Stimulated activated CD8-positive, alpha-beta memory T cell treated with anti-CD3 and anti-CD28 coated beads, Interleukin-12 subunit alpha, Interleukin-12 subunit beta, amount 100 ng/mL, for 4 hours (primary cell): ENCODE measurements at regions not wholly inside any gene's neighbourhood (a gene's known extent, or its start where the extent isn't known, plus 50 kb on each side); places are given as distances from the start of the nearest gene placed in this dataset.
"Not testable (repeated sequence)": the region's sequence is repeated elsewhere in the genome, so short reads cannot be mapped to it uniquely, and the experiment has no call there.

Source experiments
- DNase-seq: peaks from one replicate; pipeline ENCODE4 v3.0.0-alpha.2; 2020; ENCODE audit warnings: low read depth

DNA sequence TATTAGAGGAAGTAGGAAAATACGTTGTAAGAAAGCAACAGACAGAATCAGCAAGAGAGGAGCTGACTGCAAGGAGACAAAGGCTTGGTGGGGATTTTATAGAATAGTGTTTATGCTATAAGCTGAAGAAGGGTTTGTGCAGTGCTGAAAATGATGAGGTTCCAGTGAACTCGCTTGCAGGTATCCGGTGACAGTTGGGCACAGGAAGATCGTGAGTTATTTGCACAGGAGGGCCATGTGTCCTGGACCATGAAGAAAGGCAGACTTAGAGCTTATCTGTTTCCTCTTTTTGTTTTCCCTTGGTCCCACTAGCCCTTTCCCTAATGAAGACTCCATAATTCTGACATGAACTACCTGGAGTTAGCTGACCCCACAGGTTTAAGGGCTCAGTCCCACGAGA, 61.4 kb downstream of the NXNL2 start:
- DNase-seq: no peak

DNA sequence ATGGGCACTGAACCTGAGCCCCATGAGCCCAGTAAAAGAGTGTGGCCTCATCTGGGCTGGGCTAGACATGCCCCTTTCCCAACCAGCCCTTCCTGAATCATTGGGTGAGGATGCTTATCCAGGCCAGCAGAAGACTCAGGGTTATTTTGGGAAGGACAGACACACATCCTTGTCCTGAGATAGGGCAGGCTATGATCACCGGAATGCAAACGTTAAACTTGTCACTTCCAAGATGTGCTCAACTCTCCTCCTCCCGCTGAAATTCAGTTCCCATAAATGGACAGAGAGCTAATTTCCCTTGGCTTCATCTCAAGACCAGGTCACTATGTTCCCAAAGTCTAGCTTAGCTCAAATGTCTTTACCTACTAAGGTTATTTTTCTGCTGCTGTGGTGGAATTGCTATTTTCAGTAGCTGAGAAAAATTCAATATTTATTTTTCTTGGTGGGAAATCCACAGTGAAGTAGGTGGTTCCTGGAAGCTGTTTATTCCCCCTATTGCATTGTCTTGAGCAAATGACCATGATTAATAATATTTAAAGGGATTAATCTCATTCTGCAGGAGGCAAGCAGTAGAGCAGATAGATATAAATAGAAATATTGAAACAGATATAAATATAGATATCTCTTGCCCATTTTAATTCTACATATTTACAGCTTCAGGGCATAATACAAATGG, 70.0 kb downstream of the NXNL2 start:
- DNase-seq: no peak

DNA sequence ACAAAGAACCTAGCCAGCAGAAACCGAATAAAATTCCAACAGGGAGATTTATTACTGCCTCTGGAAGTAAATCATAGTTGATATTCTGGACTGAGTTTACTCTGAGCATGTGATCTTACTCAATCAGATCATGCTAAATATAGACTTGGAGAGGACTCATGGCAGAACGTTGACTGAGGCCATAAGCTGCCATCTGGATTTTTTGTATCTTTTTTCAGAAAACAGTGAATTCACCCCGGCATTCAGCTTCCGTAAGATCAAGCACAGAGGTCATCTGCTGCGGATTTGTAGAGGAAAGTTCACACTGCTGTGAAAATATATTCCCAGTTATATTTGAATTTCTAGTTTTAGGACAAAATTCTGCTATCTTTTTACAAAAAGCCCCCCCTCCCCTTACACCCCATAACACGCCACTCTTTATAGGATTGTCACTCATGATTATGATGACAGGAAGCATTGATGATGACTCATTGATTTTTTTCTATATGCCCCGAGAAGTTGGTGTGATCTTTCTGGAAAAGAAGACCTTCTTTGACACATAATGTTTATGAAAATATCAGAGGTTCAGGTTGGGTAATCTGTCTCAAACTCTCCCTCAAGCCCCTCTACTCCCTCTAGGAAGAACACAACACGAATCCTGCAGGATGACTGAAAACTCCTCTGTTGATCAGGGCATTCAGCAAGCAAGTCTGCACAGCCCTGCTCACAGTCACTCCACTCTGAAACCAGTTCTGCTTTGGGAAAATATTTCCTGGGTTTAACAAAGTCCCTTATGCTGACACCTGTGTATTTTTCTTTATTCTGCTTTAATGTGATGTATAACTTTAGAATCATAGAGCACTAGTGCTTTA, 70.8 kb downstream of the NXNL2 start:
- DNase-seq: no peak

DNA sequence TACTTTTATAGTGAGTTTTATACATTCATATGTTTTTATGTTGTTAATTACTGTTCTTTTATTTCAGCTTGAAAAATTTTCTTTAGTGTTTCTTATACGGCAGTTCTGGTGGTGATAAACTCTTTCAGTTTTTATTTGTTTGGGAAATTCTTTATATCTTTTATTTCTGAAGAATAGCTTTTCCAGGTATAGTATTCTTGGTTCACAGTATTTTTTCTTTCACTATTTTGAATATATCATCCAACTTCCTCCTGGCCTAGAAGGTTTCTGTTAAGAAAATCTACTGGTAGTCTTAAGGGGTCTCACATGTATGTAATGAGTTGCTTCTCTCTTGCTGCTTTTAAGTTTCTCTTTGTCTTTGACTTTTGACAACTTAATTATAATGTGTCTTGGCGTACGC, 79.4 kb downstream of the NXNL2 start:
- DNase-seq: no peak

- DNase-seq: no peak
Observed at GRCh38 chr9:88623698-88624097, 88.7 kb downstream of the NXNL2 start.

- no peak for DNase-seq
Observed at GRCh38 chr9:88628114-88628513, 93.1 kb downstream of the NXNL2 start.

DNA sequence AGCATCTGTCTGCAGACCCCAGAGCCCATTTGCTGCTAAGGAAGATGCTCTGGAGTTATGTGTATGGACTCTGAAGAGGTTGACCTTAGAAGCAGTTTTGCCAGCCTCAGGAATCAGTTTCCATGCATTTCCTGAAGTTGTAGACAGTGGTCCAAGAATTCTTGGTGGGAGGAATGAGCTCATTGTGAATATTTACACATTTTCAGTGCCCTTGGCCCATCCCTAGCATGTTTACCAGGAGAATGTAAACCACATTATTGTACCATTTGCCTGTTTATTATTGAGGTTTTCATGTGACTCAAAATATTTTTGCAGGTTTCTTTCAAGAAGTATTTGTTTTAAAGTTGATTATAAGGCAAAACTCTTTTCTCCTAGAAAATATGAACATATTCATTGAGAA, 93.8 kb downstream of the NXNL2 start:
- no peak for DNase-seq

- not testable (repeated sequence) for DNase-seq
Observed at GRCh38 chr9:88630574-88630973, 95.6 kb downstream of the NXNL2 start.

GRCh38 chr9:88635151-88635550, 100.2 kb downstream of the NXNL2 start:
- DNase-seq: no peak

DNA sequence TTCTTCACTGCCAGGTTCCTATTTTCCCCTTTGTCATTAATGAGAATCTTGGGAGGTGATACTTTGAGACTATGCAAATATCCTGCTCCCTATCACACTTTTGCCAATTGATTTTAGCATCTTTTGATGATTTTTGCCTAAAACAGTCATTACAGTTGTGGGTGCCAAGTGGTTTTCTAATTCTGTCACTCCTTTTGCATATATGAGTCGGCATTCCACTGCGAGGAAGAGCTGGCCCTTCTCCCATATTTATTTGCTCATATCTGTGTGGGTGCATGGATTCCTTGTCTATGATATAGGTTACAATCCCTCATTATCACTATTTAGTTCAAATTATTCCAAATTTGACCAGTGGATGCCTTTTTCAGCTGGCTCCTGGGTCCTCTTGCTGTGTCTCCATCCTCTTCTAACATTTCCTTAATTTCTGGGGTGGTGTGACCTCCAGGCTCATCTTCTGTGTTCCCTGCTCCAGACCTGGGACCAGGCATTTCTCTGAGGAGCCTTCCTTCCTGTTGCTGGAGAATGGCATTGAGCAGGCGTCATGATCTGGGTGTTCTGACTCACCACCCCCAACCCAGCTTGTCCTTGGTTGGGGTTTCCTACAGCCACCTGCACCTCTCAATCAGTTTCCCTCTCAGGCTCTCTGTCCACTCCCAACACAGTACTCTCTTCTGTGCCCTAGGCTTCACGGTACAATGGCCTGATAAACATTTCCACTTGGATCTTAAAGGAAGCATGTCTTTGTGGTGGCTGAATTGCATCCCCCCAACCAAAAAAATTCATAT, 106.7 kb downstream of the NXNL2 start:
- no peak for DNase-seq

DNA sequence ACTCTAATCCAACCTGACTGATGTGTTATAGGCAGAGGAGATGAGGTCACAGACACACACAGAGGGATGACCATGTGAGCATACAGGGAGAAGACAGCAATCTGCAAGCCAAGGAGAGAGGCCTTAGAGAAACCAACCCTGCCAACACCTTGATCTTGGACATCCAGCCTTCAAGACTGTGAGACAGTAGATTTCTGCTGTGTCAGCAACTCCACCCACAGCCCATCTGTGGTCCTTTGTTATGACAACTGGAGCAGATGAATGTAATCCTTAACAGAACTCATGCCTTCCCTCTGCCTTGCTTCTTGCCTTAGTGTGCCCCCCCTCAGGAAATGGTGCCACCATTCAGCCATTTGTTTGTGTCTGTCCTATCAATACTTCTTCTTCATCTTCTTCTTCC, 107.4 kb downstream of the NXNL2 start:
- DNase-seq: no peak

DNA sequence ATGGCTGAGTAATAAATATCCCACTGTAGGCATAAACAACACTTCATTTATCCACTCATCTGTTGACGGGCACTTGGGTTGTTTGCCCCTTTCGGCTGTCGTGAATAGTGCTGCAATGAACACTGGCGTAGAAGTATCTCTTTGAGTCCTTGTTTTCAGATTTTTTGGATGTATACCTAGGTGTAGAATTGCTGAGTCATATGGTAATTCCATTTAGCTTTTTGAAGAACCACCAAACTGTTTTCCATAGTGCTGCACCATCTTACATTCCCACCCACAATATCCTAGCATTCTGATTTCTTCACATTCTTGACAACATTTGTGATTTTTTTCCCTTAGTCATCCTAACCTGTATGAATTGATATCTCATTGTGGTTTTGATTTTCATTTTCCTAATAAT, 109.0 kb downstream of the NXNL2 start:
- no peak for DNase-seq

DNA sequence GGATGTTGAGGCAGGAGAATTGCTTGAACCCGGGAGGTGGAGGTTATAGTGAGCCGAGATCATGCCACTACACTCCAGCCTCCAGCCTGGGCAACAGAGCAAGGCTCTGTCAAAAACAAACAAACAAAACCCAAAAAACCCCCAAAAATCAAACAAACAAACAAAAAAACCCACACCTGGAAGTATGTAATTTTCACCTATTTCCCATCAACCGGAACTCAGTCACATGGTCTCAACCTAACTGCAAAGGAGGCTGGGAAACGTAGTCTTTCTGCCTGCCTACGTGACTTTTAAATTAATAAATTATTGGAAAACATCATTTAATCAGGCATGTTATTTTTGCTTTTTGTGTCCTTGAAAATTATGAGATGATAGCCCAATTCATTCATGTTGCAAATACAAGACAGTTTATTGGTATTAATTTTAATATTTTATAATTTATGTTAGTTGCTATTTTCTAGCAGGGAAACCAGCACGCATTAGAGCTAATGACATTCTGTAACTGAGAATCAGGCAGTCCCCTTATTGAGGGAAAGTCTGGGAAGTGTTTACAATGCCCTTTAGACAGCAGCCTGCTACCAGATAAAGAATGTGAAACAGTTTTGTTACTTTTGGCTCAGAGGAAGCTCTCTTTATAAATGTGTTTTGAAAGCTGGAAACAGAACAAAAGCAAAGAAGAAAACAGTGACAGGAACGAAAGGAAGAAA, 110.3 kb downstream of the NXNL2 start:
- no peak for DNase-seq

- no peak for DNase-seq
Observed at GRCh38 chr9:88645879-88646199, 110.9 kb downstream of the NXNL2 start.

DNA sequence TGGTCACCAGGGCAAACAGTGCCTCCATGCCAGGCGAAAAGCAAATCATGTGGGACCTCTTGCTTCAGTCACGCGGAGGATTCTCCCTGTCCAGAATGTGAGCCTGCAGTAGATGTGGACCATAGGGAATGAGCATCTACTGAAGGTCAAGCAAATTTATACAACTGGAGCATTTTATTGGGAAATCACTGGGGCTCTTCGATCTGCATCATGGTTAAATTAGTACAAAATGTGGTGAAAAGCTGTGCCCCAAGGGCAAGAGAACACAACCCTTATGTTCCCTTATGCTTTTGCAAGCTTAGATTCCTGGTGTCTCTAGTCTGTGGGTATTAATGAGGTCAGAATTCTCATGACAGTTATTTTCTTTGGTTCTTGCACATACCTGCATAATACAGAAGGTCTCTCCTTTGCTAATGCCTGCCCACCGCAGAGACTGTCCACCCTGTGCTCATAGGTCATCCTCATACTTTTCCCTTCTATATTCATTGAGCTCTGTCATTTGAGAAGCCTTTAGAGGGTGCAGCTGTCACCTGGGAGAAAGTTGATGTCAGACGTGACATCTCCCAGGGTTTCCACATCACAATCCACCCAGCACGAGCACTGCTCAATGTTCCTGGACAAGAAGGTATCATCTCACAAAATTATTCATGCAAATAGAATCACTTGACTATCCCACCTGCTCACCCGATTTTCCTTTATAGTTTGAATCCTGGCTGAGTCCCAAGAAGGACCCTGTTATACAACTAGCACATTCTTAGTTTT, 111.7 kb downstream of the NXNL2 start:
- no peak for DNase-seq

DNA sequence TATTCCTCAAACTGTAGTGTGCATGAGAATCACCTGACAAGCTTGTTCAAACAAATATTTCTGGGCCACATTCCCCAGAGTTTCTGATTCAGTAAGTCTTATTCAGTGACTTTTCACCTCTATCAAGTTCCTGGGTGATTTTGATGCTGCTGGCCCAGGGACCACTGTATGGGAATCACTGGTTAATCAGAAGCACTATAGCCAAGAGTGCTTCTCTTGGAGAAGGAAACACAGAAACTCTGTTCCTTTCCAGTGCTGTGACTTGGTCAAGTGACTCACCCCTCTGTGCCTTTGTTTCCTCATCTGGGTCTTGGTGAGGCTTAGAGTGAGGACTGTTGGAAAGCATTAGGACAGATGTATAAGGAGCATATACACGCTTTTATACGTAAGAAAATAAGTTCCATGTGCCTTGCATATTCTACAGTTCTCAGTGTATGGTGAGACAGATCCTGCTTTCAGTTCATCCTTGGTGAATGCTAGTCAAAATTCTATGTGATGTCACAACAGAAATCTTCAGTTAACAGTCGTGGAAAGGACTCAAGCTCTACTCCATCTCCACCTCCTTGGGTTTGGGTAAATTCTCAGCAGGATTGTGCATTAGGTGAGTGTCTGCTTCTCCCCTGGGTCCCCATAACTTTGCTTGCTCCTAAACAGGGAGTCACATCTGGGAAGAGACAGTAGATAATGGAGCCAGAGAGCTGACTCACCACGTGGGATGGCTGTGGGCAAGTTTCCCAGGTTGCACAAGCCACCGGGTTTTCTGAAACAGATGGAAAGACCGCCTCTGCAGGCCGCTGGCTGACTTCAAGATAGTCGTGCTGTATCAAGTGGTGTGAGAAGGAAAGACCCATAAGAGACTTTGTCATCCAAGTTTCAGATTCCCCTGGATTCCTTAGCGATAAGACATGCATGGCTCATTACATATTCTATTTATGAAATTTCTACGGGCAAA, 117.0 kb downstream of the NXNL2 start:
- DNase-seq: no peak

GRCh38 chr9:88652876-88653275, 117.9 kb downstream of the NXNL2 start:
- DNase-seq: no peak

GRCh38 chr9:88653406-88653805, 118.4 kb downstream of the NXNL2 start:
- no peak for DNase-seq

- no peak for DNase-seq
Observed at GRCh38 chr9:88653911-88654310, 118.9 kb downstream of the NXNL2 start.

- no peak for DNase-seq
Observed at GRCh38 chr9:88657893-88658292, 122.9 kb downstream of the NXNL2 start.
